HG03378 (cell line): ENCODE measurements at regions not wholly inside any gene's neighbourhood (a gene's known extent, or its start where the extent isn't known, plus 50 kb on each side); places are given as distances from the start of the nearest gene placed in this dataset.

Source experiments
- ATAC-seq: cut with Tn5 transposase; IDR thresholded peaks from one replicate; pipeline ENCODE4 v1.9.1; 2021; ENCODE audit warnings: mild to moderate bottlenecking, moderate library complexity; ENCODE audit not compliant: unreplicated experiment

GRCh38 chr6:144335311-144335861 lies 50.3 kb downstream of the UTRN start:
- ATAC-seq = no peak

- ATAC-seq = peak; percentile 76
Measured at GRCh38 chr6:144335914-144336313, 50.8 kb downstream of the UTRN start.

GRCh38 chr6:144336900-144337299 lies 51.8 kb downstream of the UTRN start:
- no peak for ATAC-seq

GRCh38 chr6:144338474-144338873 lies 53.3 kb downstream of the UTRN start:
- no peak for ATAC-seq

- ATAC-seq = no peak
Measured at GRCh38 chr6:144338951-144339700, 54.0 kb downstream of the UTRN start.

- no peak for ATAC-seq
Measured at GRCh38 chr6:144339859-144340452, 54.8 kb downstream of the UTRN start.

GRCh38 chr6:144340541-144341371 lies 55.6 kb downstream of the UTRN start:
- no peak for ATAC-seq

- no peak for ATAC-seq
Measured at GRCh38 chr6:144341831-144342527, 56.8 kb downstream of the UTRN start.

GRCh38 chr6:144343701-144344428 lies 58.7 kb downstream of the UTRN start:
- ATAC-seq = peak; percentile 75

- peak; percentile 33 for ATAC-seq
Measured at GRCh38 chr6:144344646-144345045, 59.5 kb downstream of the UTRN start.

GRCh38 chr6:144345451-144345850 lies 60.3 kb downstream of the UTRN start:
- ATAC-seq = no peak

- no peak for ATAC-seq
Measured at GRCh38 chr6:144346719-144347447, 61.7 kb downstream of the UTRN start.

- ATAC-seq = no peak
Measured at GRCh38 chr6:144347448-144347759, 62.3 kb downstream of the UTRN start.

GRCh38 chr6:144347933-144348332 lies 62.8 kb downstream of the UTRN start:
- no peak for ATAC-seq

GRCh38 chr6:144349690-144350527 lies 64.8 kb downstream of the UTRN start:
- peak; percentile 39 for ATAC-seq

- no peak for ATAC-seq
Measured at GRCh38 chr6:144350528-144350880, 65.4 kb downstream of the UTRN start.

- ATAC-seq = no peak
Measured at GRCh38 chr6:144351379-144352127, 66.4 kb downstream of the UTRN start.

GRCh38 chr6:144352331-144352730 lies 67.2 kb downstream of the UTRN start:
- ATAC-seq = peak; percentile 31
